Mesenteric fat pad (tissue), 1 donor: ENCODE measurements at regions not wholly inside any gene's neighbourhood (a gene's known extent, or its start where the extent isn't known, plus 50 kb on each side); places are given as distances from the start of the nearest gene placed in this dataset.
"Not testable (repeated sequence)": the region's sequence is repeated elsewhere in the genome, so short reads cannot be mapped to it uniquely, and the experiment has no call there.

Experiments used
- DNase-seq: peaks from one replicate; pipeline ENCODE4 v3.0.0-alpha.2; 2020; ENCODE audit warnings: low spot score
- donor health status: DM: yes; HTN: yes; CAD: no.

- no peak for DNase-seq
Measured at GRCh38 chr1:10939654-10940450, 72.6 kb upstream of the TARDBP start.

- no peak for DNase-seq
Measured at GRCh38 chr1:10940451-10940804, 72.0 kb upstream of the TARDBP start.

- no peak for DNase-seq
Measured at GRCh38 chr1:10940838-10941237, 71.6 kb upstream of the TARDBP start.

GRCh38 chr1:10941891-10942541 is 70.4 kb upstream of the TARDBP start:
- DNase-seq: no peak

- no peak for DNase-seq
Measured at GRCh38 chr1:10942542-10942912, 69.9 kb upstream of the TARDBP start.

- DNase-seq: no peak
Measured at GRCh38 chr1:10943041-10943440, 69.4 kb upstream of the TARDBP start.

GRCh38 chr1:10943991-10944730 is 68.3 kb upstream of the TARDBP start:
- DNase-seq: no peak

GRCh38 chr1:10945991-10946509 is 66.4 kb upstream of the TARDBP start:
- DNase-seq: no peak

- no peak for DNase-seq
Measured at GRCh38 chr1:10947181-10947580, 65.3 kb upstream of the TARDBP start.

GRCh38 chr1:10947691-10948462 is 64.6 kb upstream of the TARDBP start:
- no peak for DNase-seq

GRCh38 chr1:10948463-10948775 is 64.0 kb upstream of the TARDBP start:
- no peak for DNase-seq

- DNase-seq: no peak
Measured at GRCh38 chr1:10950316-10951172, 61.9 kb upstream of the TARDBP start.

GRCh38 chr1:10951298-10951697 is 61.2 kb upstream of the TARDBP start:
- DNase-seq: not testable (repeated sequence)

GRCh38 chr1:10951961-10952360 is 60.5 kb upstream of the TARDBP start:
- no peak for DNase-seq

GRCh38 chr1:10953505-10954193 is 58.8 kb upstream of the TARDBP start:
- DNase-seq: no peak

GRCh38 chr1:10957133-10957532 is 55.3 kb upstream of the TARDBP start:
- DNase-seq: no peak

GRCh38 chr1:10958614-10959013 is 53.8 kb upstream of the TARDBP start:
- DNase-seq: no peak

GRCh38 chr1:10960411-10961299 is 51.8 kb upstream of the TARDBP start:
- DNase-seq: peak; percentile 92

GRCh38 chr1:10961300-10961833 is 51.1 kb upstream of the TARDBP start:
- DNase-seq: no peak
